Calu3 (cell line): ENCODE measurements at regions not wholly inside any gene's neighbourhood (a gene's known extent, or its start where the extent isn't known, plus 50 kb on each side); places are given as distances from the start of the nearest gene placed in this dataset.
"Not testable (repeated sequence)": the region's sequence is repeated elsewhere in the genome, so short reads cannot be mapped to it uniquely, and the experiment has no call there.

Experiments
- BruUV-seq: library from RNA; stranded (reverse); fragments of 400-500 nt; replicated peaks from 2 replicates; lab custom pipeline; 2021; lab: Mats Ljungman, UMichigan
- CTCF ChIA-PET: fragments of 300-600 bp; sonication (Branson Sonifier 250); formaldehyde crosslinking; loops from one replicate; lab custom pipeline; 2022; ENCODE audit warnings: antibody characterized with exemption; lab: Charles Lee
- DNase-seq: peaks from one replicate; pipeline ENCODE4 v3.0.0; 2022
- H3K27ac Mint-ChIP-seq: one replicate; pipeline ENCODE4 v1.8.0; 2022; ENCODE audit warnings: mixed read lengths; ENCODE audit not compliant: unreplicated experiment
- H3K27me3 Mint-ChIP-seq: one replicate; pipeline ENCODE4 v1.8.0; 2022; ENCODE audit warnings: mixed read lengths; ENCODE audit not compliant: unreplicated experiment
- H3K36me3 Mint-ChIP-seq: one replicate; pipeline ENCODE4 v1.8.0; 2022; ENCODE audit warnings: mild to moderate bottlenecking, moderate library complexity, mixed read lengths; ENCODE audit not compliant: insufficient read depth, unreplicated experiment
- H3K4me1 Mint-ChIP-seq: one replicate; pipeline ENCODE4 v1.8.0; 2022; ENCODE audit warnings: mild to moderate bottlenecking, low read depth, mixed read lengths; ENCODE audit not compliant: unreplicated experiment
- H3K4me3 Mint-ChIP-seq: one replicate; pipeline ENCODE4 v1.8.0; 2022; ENCODE audit warnings: mild to moderate bottlenecking, low read depth, moderate library complexity, mixed read lengths; ENCODE audit not compliant: unreplicated experiment
- H3K9me3 Mint-ChIP-seq: one replicate; pipeline ENCODE4 v1.8.0; 2022; ENCODE audit warnings: low read depth, mixed read lengths; ENCODE audit not compliant: unreplicated experiment
- CTCF ChIP-seq: fragments of 200-600 bp; IDR thresholded peaks from one replicate; pipeline ENCODE4 v1.8.0; 2022; ENCODE audit warnings: antibody characterized with exemption; ENCODE audit not compliant: unreplicated experiment
- intact Hi-C: fragments of 100-400 bp; cut with micrococcal nuclease; formaldehyde crosslinking; loops from one replicate; pipeline ENCODE4 v1.10.0; 2022; ENCODE audit not compliant: unreplicated experiment

GRCh38 chr3:18982920-18983319 is 165.4 kb upstream of the KCNH8 start:
- CTCF ChIA-PET = no interaction called here
- TF ChIP-seq CTCF = no peak
- Mint-ChIP-seq H3K4me1 (no peaks in the 10 kb centered on the region), H3K27ac (no peak overlapping the region), H3K9me3 (peaks cover 3% of the 10 kb centered on the region), H3K4me3 (no peak overlapping the region), H3K27me3 (no peaks in the 10 kb centered on the region), H3K36me3 (no peaks in the 10 kb centered on the region)
- intact Hi-C loops = loop anchor here (10.0 kb wide), 3 partner anchors 538 to 1088 kb away; no protein-coding TSS in a partner anchor
- BruUV-seq = no TSS peak
- DNase-seq = no peak

GRCh38 chr3:18976102-18976501 is 172.2 kb upstream of the KCNH8 start:
- H3K9me3 Mint-ChIP-seq, H3K36me3 Mint-ChIP-seq, intact Hi-C loops, H3K27ac Mint-ChIP-seq, H3K27me3 Mint-ChIP-seq, H3K4me1 Mint-ChIP-seq, BruUV-seq, CTCF ChIA-PET, DNase-seq: not testable (repeated sequence)
- H3K4me3 Mint-ChIP-seq = peak overlapping the region; percentile 56

GRCh38 chr3:18968120-18968519 is 180.2 kb upstream of the KCNH8 start:
- intact Hi-C loops = no loop called here
- H3K36me3 Mint-ChIP-seq = no peaks in the 10 kb centered on the region
- H3K4me1 Mint-ChIP-seq = no peaks in the 10 kb centered on the region
- no peak overlapping the region for H3K4me3 Mint-ChIP-seq
- peaks cover 3% of the 10 kb centered on the region for H3K9me3 Mint-ChIP-seq
- H3K27me3 Mint-ChIP-seq = no peaks in the 10 kb centered on the region
- no peak for TF ChIP-seq CTCF
- BruUV-seq = no TSS peak
- CTCF ChIA-PET = no interaction called here
- H3K27ac Mint-ChIP-seq = no peak overlapping the region
- no peak for DNase-seq

- Mint-ChIP-seq H3K9me3 (peaks cover 3% of the 10 kb centered on the region), H3K36me3 (no peaks in the 10 kb centered on the region), H3K27ac (no peak overlapping the region), H3K4me1 (no peaks in the 10 kb centered on the region), H3K4me3 (no peak overlapping the region), H3K27me3 (no peaks in the 10 kb centered on the region)
- no TSS peak for BruUV-seq
- intact Hi-C loops = no loop called here
- TF ChIP-seq CTCF = no peak
- DNase-seq = no peak
- CTCF ChIA-PET = no interaction called here
Measured at GRCh38 chr3:18965781-18966180, 182.5 kb upstream of the KCNH8 start.

- no peak overlapping the region for H3K4me3 Mint-ChIP-seq
- CTCF ChIA-PET = no interaction called here
- no peaks in the 10 kb centered on the region for H3K4me1 Mint-ChIP-seq
Measured at GRCh38 chr3:18964640-18965039, 183.7 kb upstream of the KCNH8 start.

More at GRCh38 chr3:18964640-18965039, 183.7 kb upstream of the KCNH8 start:
- BruUV-seq = no TSS peak
- no peak overlapping the region for H3K27ac Mint-ChIP-seq
- H3K9me3 Mint-ChIP-seq = peaks cover 3% of the 10 kb centered on the region
- intact Hi-C loops = no loop called here
- no peaks in the 10 kb centered on the region for H3K36me3 Mint-ChIP-seq
- no peaks in the 10 kb centered on the region for H3K27me3 Mint-ChIP-seq
- DNase-seq = no peak
- TF ChIP-seq CTCF = no peak
